ENCODE measurements at regions not wholly inside any gene's neighbourhood (a gene's known extent, or its start where the extent isn't known, plus 50 kb on each side); places are given as distances from the start of the nearest gene placed in this dataset.
"Not testable (repeated sequence)": the region's sequence is repeated elsewhere in the genome, so short reads cannot be mapped to it uniquely, and the experiment has no call there.

GRCh38 chr7:24436131-24436920 lies 136.9 kb upstream of the PALS2 start:
- no peak for DNase-seq

- DNase-seq: no peak
Measured at GRCh38 chr7:24438232-24438631, 135.0 kb upstream of the PALS2 start.

DNA sequence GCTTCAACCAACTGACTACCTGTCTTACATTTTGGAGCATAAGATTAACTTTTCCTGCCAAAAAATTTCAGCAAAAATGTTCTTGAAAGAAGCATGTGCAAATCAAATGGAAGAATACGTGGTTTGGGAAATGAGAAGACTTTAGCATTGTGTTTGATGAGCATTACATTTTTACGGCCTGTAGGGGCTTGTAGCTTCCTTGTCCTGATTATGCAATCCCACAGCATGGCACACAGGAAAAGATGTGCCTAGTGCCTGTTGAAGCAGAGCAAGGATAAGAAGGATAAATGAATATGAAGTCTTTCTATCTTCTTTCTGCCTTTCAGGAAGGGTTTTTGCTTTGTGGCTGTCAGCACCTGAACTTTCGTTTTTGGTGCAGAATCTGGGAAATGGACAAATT lies 134.1 kb upstream of the PALS2 start:
- DNase-seq: not testable (repeated sequence)

DNA sequence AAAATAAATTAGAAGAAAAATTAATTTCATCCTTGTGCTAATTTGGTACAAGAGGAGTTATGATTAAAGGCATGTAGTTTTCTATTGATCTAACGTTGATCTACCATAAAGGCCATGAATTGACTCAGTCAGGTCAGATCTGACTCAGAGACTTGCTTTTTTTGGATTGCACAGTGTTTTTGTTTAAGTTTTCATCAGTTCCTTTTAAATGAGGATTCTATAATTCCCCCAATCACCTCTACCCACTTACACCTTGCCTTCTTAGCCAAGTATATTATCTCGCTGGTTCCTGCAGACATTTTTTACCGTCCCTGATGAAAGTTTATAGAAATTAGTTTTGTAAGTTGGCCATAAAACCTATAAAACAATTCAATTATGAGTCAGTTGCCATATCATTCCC lies 132.4 kb upstream of the PALS2 start:
- DNase-seq: no peak

DNA sequence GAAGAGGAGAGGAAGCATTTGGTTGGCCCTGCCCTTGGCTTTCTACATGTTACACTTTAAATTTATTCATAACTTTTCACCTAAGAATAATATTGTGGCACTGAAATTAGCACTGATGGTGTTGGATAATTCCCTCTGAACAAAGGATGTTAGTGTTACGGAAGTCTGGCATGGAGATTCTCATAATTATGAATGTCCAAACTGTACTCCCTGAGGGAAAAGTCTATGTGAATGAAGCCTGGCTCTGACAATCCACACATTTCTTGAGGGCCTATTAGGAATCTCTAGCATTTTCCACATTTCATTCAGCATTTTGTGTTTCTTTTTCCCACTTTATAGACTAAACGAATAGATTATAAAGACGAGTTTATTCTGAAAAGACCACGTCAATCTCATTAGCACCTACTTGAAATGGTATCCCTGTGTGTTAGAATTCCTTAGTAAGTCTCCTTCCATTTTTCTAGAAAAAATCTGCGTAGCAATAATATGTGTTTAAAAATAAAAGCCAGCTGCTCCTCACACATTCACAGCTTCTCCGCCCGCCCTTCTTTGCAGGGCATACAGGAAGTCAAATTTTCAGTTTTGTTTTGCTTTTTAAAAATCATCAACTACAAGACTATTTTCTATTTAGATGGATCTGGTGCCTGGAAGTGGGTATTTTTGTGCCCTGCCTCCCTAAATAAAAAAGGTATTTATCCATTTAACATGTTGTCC lies 131.8 kb upstream of the PALS2 start:
- no peak for DNase-seq

DNA sequence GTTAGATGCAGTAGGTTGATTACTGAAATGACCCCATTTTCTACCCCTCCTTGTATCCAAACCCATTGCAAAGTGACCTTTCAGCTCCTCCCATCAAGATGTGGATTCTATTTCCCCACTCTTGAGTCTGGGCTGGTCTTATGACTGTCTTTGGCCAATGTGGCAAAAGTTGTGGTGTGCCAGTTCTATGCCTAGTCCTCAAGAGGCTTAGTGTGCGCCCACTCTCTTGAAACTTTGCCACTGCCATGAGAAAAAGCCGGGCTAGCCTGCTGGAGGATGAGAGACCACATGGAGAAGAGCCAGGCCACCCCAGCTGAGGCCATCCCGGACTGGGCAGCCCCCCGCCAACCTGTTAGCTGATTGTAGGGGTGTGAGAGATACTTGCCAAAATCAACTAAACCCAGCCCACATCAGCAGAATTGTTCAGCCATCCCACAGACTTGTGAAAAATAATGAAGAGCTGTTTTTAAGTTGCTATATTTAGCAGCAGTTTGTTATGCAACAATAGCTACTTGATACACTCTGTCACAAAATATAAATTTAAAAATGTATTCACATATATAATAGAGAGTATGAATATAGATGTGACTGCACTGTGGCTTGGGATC lies 131.0 kb upstream of the PALS2 start:
- DNase-seq: no peak

DNA sequence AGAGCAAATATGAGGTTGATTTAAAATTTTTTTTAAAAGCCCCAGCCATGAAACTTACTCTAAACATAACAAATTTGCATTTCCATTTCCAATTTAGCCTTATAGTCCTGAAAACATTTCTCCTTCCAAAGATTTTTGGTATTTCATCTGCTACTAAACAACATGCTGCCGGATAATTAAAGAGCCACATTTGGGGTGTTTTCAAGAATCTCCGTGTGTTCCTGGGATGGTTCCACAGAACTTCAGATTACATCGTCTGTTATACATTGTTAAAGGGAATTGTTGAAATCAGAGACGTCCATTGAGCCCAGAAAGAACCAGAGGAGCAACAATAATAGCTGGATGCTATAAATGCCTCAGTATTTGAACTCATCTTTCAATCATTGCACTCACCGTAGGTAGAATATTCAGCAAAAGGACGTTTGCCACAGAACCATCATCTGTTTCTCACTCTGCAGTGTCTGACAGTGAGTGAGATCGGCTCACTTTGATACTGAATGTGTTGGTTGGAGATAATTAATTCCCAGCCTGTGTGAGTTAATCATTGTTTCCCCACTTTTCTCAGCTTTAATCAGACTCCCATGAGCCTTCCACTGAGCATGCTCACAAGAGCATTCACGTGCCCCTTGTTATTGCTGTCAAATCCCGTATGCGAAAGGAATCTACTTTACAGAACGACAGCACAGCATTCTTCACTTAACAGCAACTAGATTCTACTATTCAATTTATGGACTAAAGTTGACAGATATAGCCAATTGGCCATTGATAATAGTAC lies 128.4 kb upstream of the PALS2 start:
- DNase-seq: no peak

GRCh38 chr7:24448038-24448437 lies 125.2 kb upstream of the PALS2 start:
- no peak for DNase-seq

DNA sequence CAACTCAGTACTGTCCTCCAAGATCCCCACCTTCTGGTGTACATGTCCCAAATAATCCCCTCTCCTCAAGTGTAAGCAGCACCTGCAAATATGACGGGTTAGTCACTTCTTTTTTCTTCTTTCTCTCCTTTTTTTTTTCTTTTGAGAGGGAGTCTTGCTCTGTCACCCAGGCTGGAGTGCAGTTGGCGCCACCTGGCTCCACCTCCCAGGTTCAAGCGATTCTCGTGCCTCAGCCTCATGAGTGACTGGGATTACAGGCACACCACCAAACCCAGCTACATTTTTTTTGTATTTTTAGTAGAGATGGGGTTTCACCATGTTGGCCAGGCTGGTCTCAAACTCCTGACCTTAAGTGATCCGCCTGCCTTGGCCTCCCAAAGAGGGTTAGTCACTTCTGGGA lies 123.8 kb upstream of the PALS2 start:
- not testable (repeated sequence) for DNase-seq

DNA sequence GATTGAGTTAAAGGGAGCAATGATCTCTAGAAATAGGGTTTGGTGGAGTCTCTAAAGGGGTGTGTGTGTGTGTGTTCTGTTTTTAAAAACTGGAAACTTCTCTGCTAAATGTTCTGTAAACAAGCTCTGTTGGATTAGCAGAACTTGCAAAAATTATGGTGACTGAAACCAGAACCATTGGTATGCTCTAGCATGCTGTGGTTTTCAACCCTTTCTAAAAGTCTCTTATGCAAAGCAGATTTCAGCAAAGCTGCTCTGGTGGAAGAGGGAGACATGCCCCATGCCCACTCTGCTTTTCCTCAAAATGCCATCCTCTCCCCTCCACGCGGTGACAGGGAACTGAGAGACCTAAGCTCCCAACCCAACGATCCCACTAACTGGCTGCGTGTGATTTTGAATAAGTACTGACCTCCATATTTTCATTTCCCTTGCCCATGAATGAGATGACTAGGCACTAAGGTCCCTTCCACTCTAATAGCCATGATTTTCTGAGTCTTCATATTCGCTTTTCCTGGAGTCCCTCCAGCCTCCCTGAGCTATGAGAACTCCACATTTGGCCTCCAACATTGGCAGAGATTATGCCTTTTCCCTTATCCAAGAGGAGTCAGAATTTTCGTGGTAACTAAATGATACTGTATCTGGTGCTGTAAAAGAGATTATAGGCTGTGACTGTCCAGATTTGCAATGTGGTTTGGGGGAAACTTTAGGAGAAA lies 117.3 kb upstream of the PALS2 start:
- DNase-seq: no peak

DNA sequence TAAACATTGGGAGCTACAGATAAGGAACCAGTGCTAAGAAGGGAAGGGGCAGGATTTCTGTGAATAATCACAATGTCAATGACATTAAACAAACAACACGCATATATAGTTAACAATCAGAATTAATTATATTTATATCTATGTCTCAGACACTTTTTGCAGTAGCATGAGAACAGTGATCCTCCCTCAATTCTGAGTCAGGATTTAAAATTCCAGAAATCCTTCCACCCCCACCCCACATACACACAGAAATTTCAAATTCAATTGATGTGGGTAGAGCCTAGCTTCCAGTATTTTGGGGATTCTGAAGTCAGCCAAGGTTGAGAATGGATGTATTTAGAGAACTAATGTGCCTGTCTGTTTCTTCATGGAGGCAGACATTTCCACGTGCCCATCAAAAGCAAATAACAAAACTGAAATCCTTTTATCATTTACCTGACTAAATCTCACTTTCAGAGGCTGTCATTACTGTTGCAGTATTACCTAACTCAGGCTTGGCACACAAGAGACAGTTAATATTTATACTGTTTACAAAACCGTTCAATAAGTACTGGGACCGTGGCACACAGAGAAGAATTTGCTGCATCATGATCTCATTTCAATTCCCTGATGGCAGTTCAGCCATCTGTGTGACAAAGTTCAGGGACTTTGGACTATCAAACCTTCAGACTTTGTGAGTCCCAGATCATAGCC lies 116.6 kb upstream of the PALS2 start:
- no peak for DNase-seq

GRCh38 chr7:24457219-24457558 lies 116.1 kb upstream of the PALS2 start:
- DNase-seq: no peak

DNA sequence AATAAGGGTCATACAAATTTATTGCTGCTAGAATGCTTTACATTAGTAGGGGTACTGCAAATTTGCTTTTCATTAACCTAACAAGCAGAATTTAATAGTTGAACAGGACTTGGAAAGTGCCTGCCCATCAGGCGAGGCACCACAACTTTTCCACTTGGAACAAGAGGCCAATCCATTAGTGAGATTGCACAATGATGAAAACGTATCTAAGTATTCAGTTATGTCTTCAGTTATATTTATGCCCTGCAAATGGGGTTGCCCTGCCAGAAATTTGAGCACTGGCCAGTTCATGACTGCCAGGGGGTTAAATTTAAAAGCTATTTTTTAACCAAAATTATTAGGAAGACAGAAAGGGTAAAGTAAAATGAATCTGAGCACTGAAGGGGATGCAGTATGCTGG lies 111.1 kb upstream of the PALS2 start:
- DNase-seq: no peak

- DNase-seq: no peak
Measured at GRCh38 chr7:24462984-24463383, 110.3 kb upstream of the PALS2 start.

DNA sequence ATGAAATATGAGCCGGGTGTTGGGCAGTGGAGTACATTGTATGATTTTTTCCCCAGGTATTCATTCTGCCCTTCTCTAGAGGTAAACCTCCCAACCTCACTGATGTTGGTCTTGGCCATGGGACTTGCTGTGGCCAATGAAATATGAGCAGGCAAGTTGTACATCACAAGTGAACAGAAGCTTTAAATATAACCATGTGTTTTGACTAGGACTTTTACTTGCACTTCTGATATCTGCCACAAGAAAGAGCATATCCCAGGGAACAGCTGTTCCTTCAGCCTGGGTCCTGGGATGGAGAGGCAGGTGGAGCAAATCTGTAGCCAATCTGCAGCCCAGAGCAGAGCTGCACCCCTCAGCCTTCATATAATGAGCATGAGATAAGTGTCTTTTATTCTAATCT lies 109.8 kb upstream of the PALS2 start:
- no peak for DNase-seq

- DNase-seq: no peak
Measured at GRCh38 chr7:24464861-24465260, 108.4 kb upstream of the PALS2 start.

- no peak for DNase-seq
Measured at GRCh38 chr7:24466168-24466768, 107.0 kb upstream of the PALS2 start.

- no peak for DNase-seq
Measured at GRCh38 chr7:24469118-24469517, 104.1 kb upstream of the PALS2 start.

DNA sequence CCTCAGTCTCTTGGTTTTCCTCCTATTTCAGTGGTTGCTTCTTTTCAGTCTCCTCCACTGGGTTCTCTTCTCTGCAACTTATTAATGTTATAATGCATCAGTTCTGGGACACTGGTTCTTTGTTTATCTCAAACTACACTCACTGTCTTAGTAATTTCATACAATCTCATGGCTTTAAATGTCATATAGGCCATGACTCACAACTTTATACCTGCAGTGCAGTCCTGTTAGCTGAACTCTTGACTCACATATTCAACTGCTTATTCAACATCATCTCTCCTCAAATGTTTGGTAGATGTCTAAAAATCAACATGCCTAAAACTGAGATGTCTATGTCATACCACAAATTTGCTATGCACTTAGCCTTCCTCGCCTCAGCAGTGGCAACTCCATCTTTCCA lies 101.2 kb upstream of the PALS2 start:
- no peak for DNase-seq

- no peak for DNase-seq
Measured at GRCh38 chr7:24475166-24475961, 97.9 kb upstream of the PALS2 start.

DNA sequence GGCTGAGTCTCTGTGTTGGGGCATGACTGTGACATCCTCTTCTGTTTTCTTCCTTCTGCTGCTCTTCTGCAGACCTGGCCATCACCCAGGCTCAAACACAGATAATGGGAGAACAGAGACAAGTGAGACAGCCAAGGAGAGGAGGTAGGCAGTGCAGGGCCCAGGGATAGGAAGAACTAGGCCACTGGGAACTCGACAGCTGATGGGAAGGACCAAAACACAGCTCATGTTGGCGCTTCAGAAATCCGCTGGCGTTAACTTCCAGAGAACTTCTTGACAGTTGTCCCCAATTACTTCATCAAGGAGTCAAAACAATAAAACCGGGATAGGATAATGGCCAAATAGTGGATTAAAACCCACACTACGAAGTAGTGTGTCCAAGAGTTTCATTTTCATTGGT lies 97.0 kb upstream of the PALS2 start:
- no peak for DNase-seq
